GM12878 (cell line): ENCODE measurements at regions not wholly inside any gene's neighbourhood (a gene's known extent, or its start where the extent isn't known, plus 50 kb on each side); places are given as distances from the start of the nearest gene placed in this dataset.

Source experiments
- ATAC-seq: fragments of 200-7000 bp; cut with Tn5 transposase; 3 replicates; pipeline ENCODE4 v1.9.1; 2020; ENCODE audit warnings: mild to moderate bottlenecking, moderate library complexity
- BruUV-seq: library from RNA; stranded (reverse); fragments of 400-500 nt; replicated peaks from 2 replicates; lab custom pipeline; 2021; lab: Mats Ljungman, UMichigan
- CTCF ChIA-PET: fragments of 300-600 bp; sonication (Branson Sonifier 250); formaldehyde crosslinking; extraction: SDS; loops from one replicate; lab custom pipeline; 2021; ENCODE audit warnings: inconsistent platforms; lab: Yijun Ruan, JAX
- POLR2A ChIA-PET: fragments of 350-600 bp; formaldehyde crosslinking; extraction: SDS; loops from one replicate; lab custom pipeline; 2021; ENCODE audit warnings: inconsistent platforms; lab: Charles Lee
- RAD21 ChIA-PET: fragments of 300-600 bp; sonication (Branson Sonifier 250); formaldehyde crosslinking; loops from one replicate; lab custom pipeline; 2023; ENCODE audit warnings: antibody characterized with exemption; ENCODE audit not compliant: unreplicated experiment; lab: Charles Lee
- SMC1A ChIA-PET: fragments of 300-600 bp; sonication (Branson Sonifier 250); formaldehyde crosslinking; loops from one replicate; lab custom pipeline; 2023; ENCODE audit not compliant: unreplicated experiment, uncharacterized antibody; lab: Charles Lee
- DNase-seq: peaks from one replicate; pipeline ENCODE4 v3.0.0-alpha.2; 2011; ENCODE audit warnings: low read depth, low spot score
- FAIRE-seq: peaks from 3 replicates; lab custom pipeline; 2011; peaks lifted over from hg19 to GRCh38; lab: Jason Lieb, UNC
- H2AFZ ChIP-seq: 2 replicates; pipeline ENCODE4 v1.6.0; 2011; ENCODE audit warnings: low read depth, low read length, control low read depth; ENCODE audit not compliant: control insufficient read depth
- H3K27ac ChIP-seq: 2 replicates; pipeline ENCODE4 v1.5.1; 2011; ENCODE audit warnings: control low read depth; ENCODE audit not compliant: control insufficient read depth, insufficient read depth
- H3K27me3 ChIP-seq, 2 experiments: replicated peaks in 1 of 2; 2 replicates each; pipeline versions ENCODE4 v1.6.0 to v1.6.1; 2011; ENCODE audit warnings: low read length in 1 of 2; ENCODE audit not compliant: control insufficient read depth in 2 of 2, insufficient read depth in 2 of 2
- H3K36me3 ChIP-seq, 2 experiments: 2 replicates each; pipeline ENCODE4 v1.5.1; 2011; ENCODE audit warnings: low read length in 1 of 2; ENCODE audit not compliant: control insufficient read depth in 2 of 2, insufficient read depth in 2 of 2
- H3K4me1 ChIP-seq: 2 replicates; pipeline ENCODE4 v1.6.1; 2011; ENCODE audit warnings: mild to moderate bottlenecking, low read length, moderate library complexity, mixed read lengths; ENCODE audit not compliant: control insufficient read depth, insufficient read depth
- H3K4me2 ChIP-seq: 2 replicates; pipeline ENCODE4 v1.6.0; 2011; ENCODE audit warnings: control low read depth; ENCODE audit not compliant: control insufficient read depth, insufficient read depth
- H3K4me3 ChIP-seq: fragments of 200-600 bp; sonication (generic); 2 replicates; pipeline ENCODE4 v1.5.1; 2016
- H3K79me2 ChIP-seq: 2 replicates; pipeline ENCODE4 v1.6.0; 2011; ENCODE audit warnings: low read length; ENCODE audit not compliant: control insufficient read depth, insufficient read depth
- H3K9ac ChIP-seq: 2 replicates; pipeline ENCODE4 v1.8.0; 2011; ENCODE audit warnings: low read length, control low read depth, mixed read lengths; ENCODE audit not compliant: control insufficient read depth, insufficient read depth
- H3K9me3 ChIP-seq: replicated peaks from 3 replicates; pipeline ENCODE4 v1.5.1; 2011; ENCODE audit warnings: mild to moderate bottlenecking, low read length; ENCODE audit not compliant: control insufficient read depth, insufficient read depth
- H4K20me1 ChIP-seq: 2 replicates; pipeline ENCODE4 v1.6.0; 2011; ENCODE audit not compliant: control insufficient read depth, insufficient read depth
- CEBPB ChIP-seq, 2 experiments: fragments of 150-350 bp in 1 of 2; IDR thresholded peaks; 2 replicates each; pipeline ENCODE4 v1.6.1; 2012 to 2014; ENCODE audit warnings: low read depth in 2 of 2, low read length in 2 of 2, borderline replicate concordance in 1 of 2, inconsistent platforms in 1 of 2
- CTCF ChIP-seq, 3 experiments: IDR thresholded peaks in 2 of 3; conservative IDR thresholded peaks in 1 of 3; 2 replicates each; pipeline ENCODE4 v1.5.1; 2011; ENCODE audit warnings: low read depth in 3 of 3, low read length in 3 of 3, mild to moderate bottlenecking in 3 of 3, control low read depth in 2 of 3, moderate library complexity in 2 of 3, inconsistent platforms in 1 of 3, mixed read lengths in 1 of 3; ENCODE audit not compliant: control insufficient read depth in 2 of 3, insufficient read depth in 1 of 3; ENCODE audit errors: extremely low read depth in 1 of 3
- MYB ChIP-seq: fragments of 150-350 bp; IDR thresholded peaks from 2 replicates; pipeline ENCODE4 v1.6.1; 2014; ENCODE audit warnings: mild to moderate bottlenecking, low read depth, low read length, borderline replicate concordance
- SKIL ChIP-seq: fragments of 450-650 bp; IDR thresholded peaks from 2 replicates; pipeline ENCODE4 v1.6.1; 2017; ENCODE audit warnings: mild to moderate bottlenecking, low read depth, inconsistent platforms; ENCODE audit not compliant: poor library complexity, severe bottlenecking
- WGBS: methylation state at CpG from one replicate; pipeline ENCODE4 v1.1.6; 2016; ENCODE audit warnings: low lambda C conversion rate; ENCODE audit not compliant: insufficient replicate concordance, insufficient coverage; ENCODE audit errors: missing lambda C conversion rate; 5-methylcytosine and 5-hydroxymethylcytosine counted together
- in situ Hi-C: fragments of 300-500 bp; cut with MboI; formaldehyde crosslinking; loops from 9 replicates; pipeline ENCODE4 v1.14.3; 2018; ENCODE audit warnings: mixed read lengths
- intact Hi-C: fragments of 100-400 bp; cut with micrococcal nuclease; formaldehyde crosslinking; loops from one replicate; pipeline ENCODE4 v1.14.2; 2022; ENCODE audit not compliant: unreplicated experiment

GRCh38 chr1:22208268-22208972 is 65.5 kb upstream of the WNT4 start:
- 22% methylated on average over 21 of the region's 21 CpGs for WGBS
- H3K27ac ChIP-seq, result no peak overlapping the region
- FAIRE-seq (no peak), ATAC-seq (no peak), DNase-seq (no peak)
- H3K4me2 ChIP-seq, result no peak overlapping the region
- H4K20me1 ChIP-seq, result no peaks in the 10 kb centered on the region
- CTCF ChIA-PET, result no interaction called here
- no peak overlapping the region for H2AFZ ChIP-seq
- no peak for TF ChIP-seq CEBPB (IDR thresholded peaks at IDR 0.05; ENCODE audit: borderline replicate concordance in 1 of 2, low read depth in 2 of 2, low read length in 2 of 2)
- 0 out of 6 replicates have a peak, but pooled peaks of 2 of the 3 experiments have one; percentile 8 to 12 for TF ChIP-seq CTCF (IDR thresholded peaks at IDR 0.05 in 2 of 3, conservative IDR thresholded peaks at IDR 0.05 in 1 of 3; ENCODE audit: control insufficient read depth in 2 of 3, extremely low read depth in 1 of 3, insufficient read depth in 1 of 3, low read depth in 3 of 3, low read length in 3 of 3)
- no peak for TF ChIP-seq MYB
- TF ChIP-seq SKIL, result no peak
- RAD21 ChIA-PET, result no interaction called here
- H3K4me3 ChIP-seq, result no peak overlapping the region
- POLR2A ChIA-PET, result no interaction called here
- SMC1A ChIA-PET, result no interaction called here
- no peak overlapping the region for H3K9ac ChIP-seq
- no peaks in the 10 kb centered on the region for H3K79me2 ChIP-seq
- in situ Hi-C loops (no loop called here), intact Hi-C loops (no loop called here)
- no peaks in the 10 kb centered on the region for H3K9me3 ChIP-seq
- peaks cover 3 to 9% of the 10 kb centered on the region in 2 experiments; a peak in 3 of 4 replicates for H3K27me3 ChIP-seq
- H3K4me1 ChIP-seq, result no peaks in the 10 kb centered on the region
- no peaks in the 10 kb centered on the region for H3K36me3 ChIP-seq
- no TSS peak for BruUV-seq
